A673 (cell line): ENCODE measurements at regions not wholly inside any gene's neighbourhood (a gene's known extent, or its start where the extent isn't known, plus 50 kb on each side); places are given as distances from the start of the nearest gene placed in this dataset.

Source experiments
- BruUV-seq: library from RNA; stranded (reverse); fragments of 400-500 nt; replicated peaks from 2 replicates; lab custom pipeline; 2021; lab: Mats Ljungman, UMichigan
- CTCF ChIA-PET: fragments of 300-600 bp; sonication (Branson Sonifier 250); formaldehyde crosslinking; loops from one replicate; lab custom pipeline; 2022; ENCODE audit warnings: antibody characterized with exemption; lab: Charles Lee
- POLR2A ChIA-PET: fragments of 300-600 bp; sonication (Branson Sonifier 250); formaldehyde crosslinking; loops from one replicate; lab custom pipeline; 2022; ENCODE audit warnings: antibody characterized with exemption; ENCODE audit not compliant: low non-redundant PET; lab: Charles Lee
- DNase-seq: peaks from one replicate; pipeline ENCODE4 v3.0.0-alpha.2; 2015; ENCODE audit warnings: low spot score
- H3K27ac ChIP-seq: fragments of 200-600 bp; sonication (generic); 2 replicates; pipeline ENCODE4 v1.5.1; 2016; ENCODE audit warnings: mixed run types, low read depth, mild to moderate bottlenecking, mixed read lengths, antibody characterized with exemption, low read length; ENCODE audit not compliant: poor library complexity, severe bottlenecking
- H3K27me3 ChIP-seq: fragments of 200-600 bp; sonication (generic); replicated peaks from 2 replicates; pipeline ENCODE4 v1.6.1; 2017; ENCODE audit warnings: mixed run types, low read depth, mild to moderate bottlenecking, mixed read lengths, antibody characterized with exemption, low read length; ENCODE audit not compliant: insufficient read depth, poor library complexity
- H3K36me3 ChIP-seq: fragments of 200-600 bp; sonication (generic); 2 replicates; pipeline ENCODE4 v1.6.1; 2016; ENCODE audit warnings: mixed run types, mild to moderate bottlenecking, mixed read lengths, antibody characterized with exemption, low read length; ENCODE audit not compliant: insufficient read depth, poor library complexity, severe bottlenecking
- H3K4me1 ChIP-seq: fragments of 200-600 bp; sonication (generic); 2 replicates; pipeline ENCODE4 v1.6.1; 2017; ENCODE audit warnings: mixed run types, mild to moderate bottlenecking, mixed read lengths, antibody characterized with exemption, low read length; ENCODE audit not compliant: insufficient read depth, poor library complexity, severe bottlenecking
- H3K4me3 ChIP-seq: fragments of 200-600 bp; sonication (generic); 2 replicates; pipeline ENCODE4 v1.5.1; 2016; ENCODE audit warnings: low read depth, mixed run types, mild to moderate bottlenecking, mixed read lengths, low read length; ENCODE audit not compliant: poor library complexity, severe bottlenecking
- H3K9me3 ChIP-seq: fragments of 200-600 bp; sonication (generic); 2 replicates; pipeline ENCODE4 v1.6.1; 2016; ENCODE audit warnings: mixed run types, low read depth, mild to moderate bottlenecking, mixed read lengths, antibody characterized with exemption, low read length; ENCODE audit not compliant: poor library complexity, severe bottlenecking
- CTCF ChIP-seq: fragments of 300-800, 200-600 bp; sonication (generic); conservative IDR thresholded peaks from 2 replicates; pipeline ENCODE4 v1.5.1; 2017; ENCODE audit warnings: low read depth, mild to moderate bottlenecking, antibody characterized with exemption, low read length, moderate library complexity, mixed read lengths
- EZH2 ChIP-seq: fragments of 200-600 bp; sonication (generic); IDR thresholded peaks from 2 replicates; pipeline ENCODE4 v1.6.1; 2017; ENCODE audit warnings: borderline replicate concordance, low read depth, mild to moderate bottlenecking, mixed read lengths, antibody characterized with exemption, low read length; ENCODE audit not compliant: poor library complexity, severe bottlenecking
- intact Hi-C: fragments of 100-400 bp; cut with micrococcal nuclease; formaldehyde crosslinking; loops from one replicate; pipeline ENCODE4 v1.10.0; 2022; ENCODE audit not compliant: unreplicated experiment

DNA sequence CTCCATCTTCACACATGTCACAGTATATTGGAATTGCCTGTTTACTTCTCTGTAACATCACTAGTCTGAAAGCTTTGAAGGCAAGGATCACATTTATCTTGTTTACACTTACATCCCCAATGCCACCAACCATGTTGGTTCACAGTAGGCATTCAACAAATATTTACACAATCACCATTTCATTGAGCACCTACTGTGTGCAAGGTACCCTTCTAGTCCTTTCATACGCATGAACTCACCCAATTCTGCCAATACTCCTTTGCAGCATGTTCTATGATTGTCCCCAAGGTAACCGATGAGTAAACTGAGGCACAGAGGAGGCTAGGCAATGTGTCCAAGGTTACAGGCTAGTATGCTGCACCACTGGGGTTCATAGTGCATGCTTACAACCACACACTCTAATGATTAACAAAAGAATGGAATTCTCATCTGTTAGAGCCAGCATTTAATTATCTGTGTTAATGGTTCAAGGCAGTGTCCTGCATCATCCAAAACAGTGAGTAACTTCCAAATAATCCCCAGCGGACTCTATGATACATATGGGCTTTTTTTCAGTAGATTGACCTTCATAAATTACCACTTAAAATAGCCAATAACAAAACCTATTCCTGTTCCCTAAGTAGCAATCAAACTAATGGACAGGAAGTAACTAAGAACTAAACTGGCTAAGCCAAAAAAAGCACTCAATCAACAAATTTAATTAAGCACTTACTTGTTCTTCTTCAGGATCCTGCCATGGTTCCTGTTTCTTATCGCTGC is 364.5 kb upstream of the XYLT1 start:
- intact Hi-C loops: no loop called here
- Histone ChIP-seq H3K9me3 (peaks cover 4% of the 10 kb centered on the region), H3K4me1 (no peaks in the 10 kb centered on the region), H3K27ac (no peak overlapping the region), H3K4me3 (no peak overlapping the region), H3K36me3 (no peaks in the 10 kb centered on the region), H3K27me3 (no peaks in the 10 kb centered on the region)
- TF ChIP-seq EZH2 (no peak), CTCF (no peak)
- DNase-seq: no peak
- no TSS peak for BruUV-seq
- POLR2A ChIA-PET: no interaction called here
- CTCF ChIA-PET: no interaction called here

GRCh38 chr16:17832738-17833137 is 362.0 kb upstream of the XYLT1 start:
- H3K4me3 ChIP-seq: no peak overlapping the region
- DNase-seq: no peak
- CTCF ChIA-PET: no interaction called here
- no TSS peak for BruUV-seq
- H3K27ac ChIP-seq: no peak overlapping the region
- TF ChIP-seq EZH2 (no peak), CTCF (no peak)
- intact Hi-C loops: no loop called here
- H3K36me3 ChIP-seq: no peaks in the 10 kb centered on the region
- POLR2A ChIA-PET: no interaction called here
- no peaks in the 10 kb centered on the region for H3K27me3 ChIP-seq
- H3K9me3 ChIP-seq: peaks cover 5% of the 10 kb centered on the region
- H3K4me1 ChIP-seq: no peaks in the 10 kb centered on the region

DNA sequence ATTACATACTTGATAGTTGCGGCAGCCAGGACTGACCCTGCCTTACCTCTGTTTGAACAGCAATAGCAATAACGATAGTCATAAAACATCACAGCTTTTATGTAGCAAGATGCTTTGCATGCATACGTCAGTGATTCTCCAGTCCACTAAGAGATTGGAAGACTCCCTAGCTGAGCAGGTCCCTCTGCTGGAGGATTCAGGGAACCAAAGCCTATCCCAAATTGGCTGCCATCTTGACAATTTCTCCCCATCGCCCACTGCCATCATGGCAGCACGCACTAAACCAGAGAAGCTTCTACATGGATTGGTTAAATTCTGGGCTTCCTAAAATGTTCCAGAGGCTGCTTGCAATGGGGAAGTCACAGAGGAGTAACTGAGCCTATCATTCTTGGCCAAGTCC is 360.6 kb upstream of the XYLT1 start:
- no peaks in the 10 kb centered on the region for H3K4me1 ChIP-seq
- H3K27me3 ChIP-seq: no peaks in the 10 kb centered on the region
- TF ChIP-seq EZH2 (no peak), CTCF (no peak)
- intact Hi-C loops: no loop called here
- POLR2A ChIA-PET: no interaction called here
- no peak overlapping the region for H3K27ac ChIP-seq
- no TSS peak for BruUV-seq
- no peak for DNase-seq
- CTCF ChIA-PET: no interaction called here
- peaks cover 5% of the 10 kb centered on the region for H3K9me3 ChIP-seq
- no peak overlapping the region for H3K4me3 ChIP-seq
- H3K36me3 ChIP-seq: no peaks in the 10 kb centered on the region
